ENCODE measurements at regions not wholly inside any gene's neighbourhood (a gene's known extent, or its start where the extent isn't known, plus 50 kb on each side); places are given as distances from the start of the nearest gene placed in this dataset.

- H3K4me3 ChIP-seq = no peak overlapping the region
- H3K9me3 ChIP-seq (ENCODE audit: low read depth, low read length) = no peaks in the 10 kb centered on the region
- no peak overlapping the region for H3K27ac ChIP-seq
- no peak for TF ChIP-seq POLR2AphosphoS5 (IDR thresholded peaks at IDR 0.05; ENCODE audit: borderline replicate concordance, low read depth, low read length)
- no peak for TF ChIP-seq FOXP2 (optimal IDR thresholded peaks at IDR 0.05; ENCODE audit: control extremely low read depth, extremely low read length, insufficient read depth)
- TF ChIP-seq EZH2 (IDR thresholded peaks at IDR 0.05) = no peak
- no peak for DNase-seq (ENCODE audit: low read depth, low spot score)
- no peaks in the 10 kb centered on the region for H3K36me3 ChIP-seq (ENCODE audit: insufficient read depth, low read length)
- no peak overlapping the region for H3K9ac ChIP-seq (ENCODE audit: insufficient read length)
Measured at GRCh38 chr6:40176152-40176551, 241.9 kb upstream of the MOCS1 start.

GRCh38 chr6:40172272-40172671 lies 238.0 kb upstream of the MOCS1 start:
- DNase-seq (ENCODE audit: low read depth, low spot score) = no peak
- Histone ChIP-seq H3K36me3 (ENCODE audit: insufficient read depth, low read length) (no peaks in the 10 kb centered on the region), H3K27ac (no peak overlapping the region), H3K9ac (ENCODE audit: insufficient read length) (no peak overlapping the region), H3K9me3 (ENCODE audit: low read depth, low read length) (no peaks in the 10 kb centered on the region), H3K4me3 (no peak overlapping the region)
- TF ChIP-seq POLR2AphosphoS5 (IDR thresholded peaks at IDR 0.05; ENCODE audit: borderline replicate concordance, low read depth, low read length) (no peak), FOXP2 (optimal IDR thresholded peaks at IDR 0.05; ENCODE audit: control extremely low read depth, extremely low read length, insufficient read depth) (no peak), EZH2 (IDR thresholded peaks at IDR 0.05) (no peak)

- DNase-seq (ENCODE audit: low read depth, low spot score) = no peak
- TF ChIP-seq FOXP2 (optimal IDR thresholded peaks at IDR 0.05; ENCODE audit: control extremely low read depth, extremely low read length, insufficient read depth) = no peak
- TF ChIP-seq POLR2AphosphoS5 (IDR thresholded peaks at IDR 0.05; ENCODE audit: borderline replicate concordance, low read depth, low read length) = no peak
- no peak for TF ChIP-seq EZH2 (IDR thresholded peaks at IDR 0.05)
- H3K9ac ChIP-seq (ENCODE audit: insufficient read length) = no peak overlapping the region
- H3K9me3 ChIP-seq (ENCODE audit: low read depth, low read length) = no peaks in the 10 kb centered on the region
- H3K27ac ChIP-seq = no peak overlapping the region
- no peak overlapping the region for H3K4me3 ChIP-seq
- no peaks in the 10 kb centered on the region for H3K36me3 ChIP-seq (ENCODE audit: insufficient read depth, low read length)
Measured at GRCh38 chr6:40171343-40171742, 237.1 kb upstream of the MOCS1 start.

- Histone ChIP-seq H3K9me3 (ENCODE audit: low read depth, low read length) (no peaks in the 10 kb centered on the region), H3K36me3 (ENCODE audit: insufficient read depth, low read length) (no peaks in the 10 kb centered on the region), H3K27ac (no peak overlapping the region), H3K9ac (ENCODE audit: insufficient read length) (no peak overlapping the region), H3K4me3 (no peak overlapping the region)
- DNase-seq (ENCODE audit: low read depth, low spot score) = no peak
- TF ChIP-seq FOXP2 (optimal IDR thresholded peaks at IDR 0.05; ENCODE audit: control extremely low read depth, extremely low read length, insufficient read depth) = no peak
- no peak for TF ChIP-seq POLR2AphosphoS5 (IDR thresholded peaks at IDR 0.05; ENCODE audit: borderline replicate concordance, low read depth, low read length)
- no peak for TF ChIP-seq EZH2 (IDR thresholded peaks at IDR 0.05)
Measured at GRCh38 chr6:40170856-40171255, 236.6 kb upstream of the MOCS1 start.

GRCh38 chr6:40169878-40170277 lies 235.6 kb upstream of the MOCS1 start:
- Histone ChIP-seq H3K9ac (ENCODE audit: insufficient read length) (no peak overlapping the region), H3K27ac (no peak overlapping the region), H3K36me3 (ENCODE audit: insufficient read depth, low read length) (no peaks in the 10 kb centered on the region), H3K4me3 (no peak overlapping the region), H3K9me3 (ENCODE audit: low read depth, low read length) (no peaks in the 10 kb centered on the region)
- TF ChIP-seq EZH2 (IDR thresholded peaks at IDR 0.05) (no peak), POLR2AphosphoS5 (IDR thresholded peaks at IDR 0.05; ENCODE audit: borderline replicate concordance, low read depth, low read length) (no peak), FOXP2 (optimal IDR thresholded peaks at IDR 0.05; ENCODE audit: control extremely low read depth, extremely low read length, insufficient read depth) (no peak)
- DNase-seq (ENCODE audit: low read depth, low spot score) = no peak

- no peaks in the 10 kb centered on the region for H3K36me3 ChIP-seq (ENCODE audit: insufficient read depth, low read length)
- no peak for TF ChIP-seq EZH2 (IDR thresholded peaks at IDR 0.05)
- TF ChIP-seq POLR2AphosphoS5 (IDR thresholded peaks at IDR 0.05; ENCODE audit: borderline replicate concordance, low read depth, low read length) = no peak
- no peak for TF ChIP-seq FOXP2 (optimal IDR thresholded peaks at IDR 0.05; ENCODE audit: control extremely low read depth, extremely low read length, insufficient read depth)
- no peaks in the 10 kb centered on the region for H3K9me3 ChIP-seq (ENCODE audit: low read depth, low read length)
- H3K9ac ChIP-seq (ENCODE audit: insufficient read length) = no peak overlapping the region
- DNase-seq (ENCODE audit: low read depth, low spot score) = no peak
- no peak overlapping the region for H3K4me3 ChIP-seq
- H3K27ac ChIP-seq = no peak overlapping the region
Measured at GRCh38 chr6:40166963-40167362, 232.7 kb upstream of the MOCS1 start.

GRCh38 chr6:40165036-40165709 lies 230.9 kb upstream of the MOCS1 start:
- no peak for TF ChIP-seq EZH2 (IDR thresholded peaks at IDR 0.05)
- no peak for TF ChIP-seq FOXP2 (optimal IDR thresholded peaks at IDR 0.05; ENCODE audit: control extremely low read depth, extremely low read length, insufficient read depth)
- TF ChIP-seq POLR2AphosphoS5 (IDR thresholded peaks at IDR 0.05; ENCODE audit: borderline replicate concordance, low read depth, low read length) = no peak
- no peaks in the 10 kb centered on the region for H3K36me3 ChIP-seq (ENCODE audit: insufficient read depth, low read length)
- no peaks in the 10 kb centered on the region for H3K9me3 ChIP-seq (ENCODE audit: low read depth, low read length)
- no peak overlapping the region for H3K27ac ChIP-seq
- no peak overlapping the region for H3K9ac ChIP-seq (ENCODE audit: insufficient read length)
- DNase-seq (ENCODE audit: low read depth, low spot score) = no peak
- H3K4me3 ChIP-seq = no peak overlapping the region

- Histone ChIP-seq H3K27ac (no peak overlapping the region), H3K9ac (ENCODE audit: insufficient read length) (no peak overlapping the region), H3K4me3 (no peak overlapping the region), H3K9me3 (ENCODE audit: low read depth, low read length) (no peaks in the 10 kb centered on the region), H3K36me3 (ENCODE audit: insufficient read depth, low read length) (no peaks in the 10 kb centered on the region)
- TF ChIP-seq FOXP2 (optimal IDR thresholded peaks at IDR 0.05; ENCODE audit: control extremely low read depth, extremely low read length, insufficient read depth) = no peak
- TF ChIP-seq EZH2 (IDR thresholded peaks at IDR 0.05) = no peak
- no peak for TF ChIP-seq POLR2AphosphoS5 (IDR thresholded peaks at IDR 0.05; ENCODE audit: borderline replicate concordance, low read depth, low read length)
- DNase-seq (ENCODE audit: low read depth, low spot score) = no peak
Measured at GRCh38 chr6:40164345-40164755, 230.1 kb upstream of the MOCS1 start.

- DNase-seq (ENCODE audit: low read depth, low spot score) = no peak
- H3K9ac ChIP-seq (ENCODE audit: insufficient read length) = no peak overlapping the region
- H3K36me3 ChIP-seq (ENCODE audit: insufficient read depth, low read length) = no peaks in the 10 kb centered on the region
- H3K4me3 ChIP-seq = no peak overlapping the region
- TF ChIP-seq FOXP2 (optimal IDR thresholded peaks at IDR 0.05; ENCODE audit: control extremely low read depth, extremely low read length, insufficient read depth) = no peak
- no peak for TF ChIP-seq EZH2 (IDR thresholded peaks at IDR 0.05)
- no peak for TF ChIP-seq POLR2AphosphoS5 (IDR thresholded peaks at IDR 0.05; ENCODE audit: borderline replicate concordance, low read depth, low read length)
- H3K27ac ChIP-seq = no peak overlapping the region
- H3K9me3 ChIP-seq (ENCODE audit: low read depth, low read length) = no peaks in the 10 kb centered on the region
Measured at GRCh38 chr6:40163924-40164323, 229.7 kb upstream of the MOCS1 start.

Data from SK-N-MC (cell line).